ENCODE measurements at regions not wholly inside any gene's neighbourhood (a gene's known extent, or its start where the extent isn't known, plus 50 kb on each side); places are given as distances from the start of the nearest gene placed in this dataset.

- intact Hi-C loops (cut with DNase I) = loop anchor here in 1 of 10 donors (10.0 kb wide), 1 partner anchor 210 kb away; the partner anchor contains the start of gene GAS1
- Histone ChIP-seq H3K27me3 (no peaks in the 10 kb centered on the region), H3K36me3 (no peaks in the 10 kb centered on the region), H3K9me3 (no peaks in the 10 kb centered on the region), H3K4me3 (no peak overlapping the region), H3K27ac (peak overlapping the region in 4 of 10 donors; percentile 14 to 39 (median 26)), H3K4me1 (peaks cover 0 to 24% (median 0%) of the 10 kb centered on the region in 9 donors)
- WGBS, 2 donors = 83 to 84% methylated on average over 1 of the region's 1 CpG
- DNase-seq (no peak), ATAC-seq (no peak)
- TF ChIP-seq CTCF (IDR thresholded peaks at IDR 0.05) = no peak
Observed at GRCh38 chr9:86734771-86735170, 212.5 kb downstream of the GAS1 start.

- peak in 1 of 2 donors; percentile 33 for DNase-seq
Observed at GRCh38 chr9:86733929-86734328, 213.4 kb downstream of the GAS1 start.

GRCh38 chr9:86732514-86733171 is 214.7 kb downstream of the GAS1 start:
- Histone ChIP-seq H3K9me3 (no peaks in the 10 kb centered on the region), H3K4me3 (no peak overlapping the region), H3K36me3 (no peaks in the 10 kb centered on the region), H3K27me3 (no peaks in the 10 kb centered on the region), H3K27ac (peak overlapping the region in 9 of 10 donors; percentile 20 to 67 (median 57)), H3K4me1 (peaks cover 0 to 24% (median 0%) of the 10 kb centered on the region in 9 donors)
- 67 to 83% methylated on average over 6 of the region's 6 CpGs for WGBS, 2 donors
- no peak for DNase-seq
- intact Hi-C loops (cut with DNase I) = loop anchor here in 2 of 10 donors (2.0 to 10.0 kb wide), 2 partner anchors 212 to 214 kb away; partner anchors contain the start of gene GAS1 (in 2 of the 2)
- peak; percentile 49 to 83 (median 61) for ATAC-seq
- TF ChIP-seq CTCF (IDR thresholded peaks at IDR 0.05) = no peak

More at GRCh38 chr9:86733929-86734328, 213.4 kb downstream of the GAS1 start:
- no peaks in the 10 kb centered on the region for H3K27me3 ChIP-seq
- H3K9me3 ChIP-seq = no peaks in the 10 kb centered on the region
- peaks cover 0 to 24% (median 0%) of the 10 kb centered on the region in 9 donors for H3K4me1 ChIP-seq
- intact Hi-C loops (cut with DNase I) = loop anchor here in 2 of 10 donors (2.0 to 10.0 kb wide), 2 partner anchors 211 to 213 kb away; partner anchors contain the start of gene GAS1 (in 2 of the 2)
- 79 to 84% methylated on average over 6 of the region's 6 CpGs for WGBS, 2 donors
- peak in 2 of 8 donors; percentile 22 to 61 for ATAC-seq
- no peak for TF ChIP-seq CTCF (IDR thresholded peaks at IDR 0.05)
- H3K36me3 ChIP-seq = no peaks in the 10 kb centered on the region
- H3K4me3 ChIP-seq = no peak overlapping the region
- H3K27ac ChIP-seq = peak overlapping the region in 5 of 10 donors; percentile 19 to 56 (median 50)

- no peak for TF ChIP-seq CTCF (IDR thresholded peaks at IDR 0.05)
- no peaks in the 10 kb centered on the region for H3K27me3 ChIP-seq
- intact Hi-C loops (cut with DNase I) = loop anchor here in 2 of 10 donors (2.0 to 10.0 kb wide), 2 partner anchors 213 to 215 kb away; partner anchors contain the start of gene GAS1 (in 2 of the 2)
- H3K4me1 ChIP-seq = peaks cover 0 to 24% (median 0%) of the 10 kb centered on the region in 9 donors
- no peak overlapping the region for H3K4me3 ChIP-seq
- ATAC-seq (peak in 7 of 8 donors; percentile 58 to 81 (median 68)), DNase-seq (no peak)
- H3K27ac ChIP-seq = peak overlapping the region in 8 of 10 donors; percentile 20 to 67 (median 56)
- no peaks in the 10 kb centered on the region for H3K36me3 ChIP-seq
- H3K9me3 ChIP-seq = peaks cover 0 to 6% (median 0%) of the 10 kb centered on the region in 11 donors
- WGBS, 2 donors = 58% methylated on average over 2 of the region's 2 CpGs
Observed at GRCh38 chr9:86731511-86732063, 215.7 kb downstream of the GAS1 start.

Measured in heart right ventricle (tissue), 16 donors.